ENCODE measurements at regions not wholly inside any gene's neighbourhood (a gene's known extent, or its start where the extent isn't known, plus 50 kb on each side); places are given as distances from the start of the nearest gene placed in this dataset.
"Not testable (repeated sequence)": the region's sequence is repeated elsewhere in the genome, so short reads cannot be mapped to it uniquely, and the experiment has no call there.

- H3K4me1 Mint-ChIP-seq (ENCODE audit: low read depth); DNase-seq; POLR2A ChIA-PET; H3K27me3 Mint-ChIP-seq (ENCODE audit: low read depth); H3K9me3 Mint-ChIP-seq (ENCODE audit: insufficient read depth); ATAC-seq; H3K4me3 Mint-ChIP-seq; H3K27ac Mint-ChIP-seq; CTCF ChIA-PET: not testable (repeated sequence)
- peaks cover 43% of the 10 kb centered on the region for H3K36me3 Mint-ChIP-seq (ENCODE audit: low read depth)
Observed at GRCh38 chr4:49117951-49118350, 131.9 kb downstream of the CWH43 start.

- DNase-seq; POLR2A ChIA-PET; H3K4me1 Mint-ChIP-seq (ENCODE audit: low read depth); H3K9me3 Mint-ChIP-seq (ENCODE audit: insufficient read depth); H3K27ac Mint-ChIP-seq; H3K4me3 Mint-ChIP-seq; H3K27me3 Mint-ChIP-seq (ENCODE audit: low read depth); CTCF ChIA-PET: not testable (repeated sequence)
- peaks cover 43% of the 10 kb centered on the region for H3K36me3 Mint-ChIP-seq (ENCODE audit: low read depth)
- ATAC-seq, result peak; percentile 49
Observed at GRCh38 chr4:49118379-49119212, 132.5 kb downstream of the CWH43 start.

GRCh38 chr4:49119345-49119744 lies 133.3 kb downstream of the CWH43 start:
- H3K27me3 Mint-ChIP-seq (ENCODE audit: low read depth); DNase-seq; H3K4me3 Mint-ChIP-seq; H3K27ac Mint-ChIP-seq; ATAC-seq; CTCF ChIA-PET; POLR2A ChIA-PET; H3K4me1 Mint-ChIP-seq (ENCODE audit: low read depth); H3K9me3 Mint-ChIP-seq (ENCODE audit: insufficient read depth): not testable (repeated sequence)
- H3K36me3 Mint-ChIP-seq (ENCODE audit: low read depth), result peaks cover 42% of the 10 kb centered on the region

GRCh38 chr4:49120042-49120779 lies 134.1 kb downstream of the CWH43 start:
- POLR2A ChIA-PET; H3K4me1 Mint-ChIP-seq (ENCODE audit: low read depth); H3K27ac Mint-ChIP-seq; ATAC-seq; H3K9me3 Mint-ChIP-seq (ENCODE audit: insufficient read depth); H3K27me3 Mint-ChIP-seq (ENCODE audit: low read depth); H3K4me3 Mint-ChIP-seq; DNase-seq; CTCF ChIA-PET: not testable (repeated sequence)
- H3K36me3 Mint-ChIP-seq (ENCODE audit: low read depth), result peaks cover 39% of the 10 kb centered on the region

- H3K27me3 Mint-ChIP-seq (ENCODE audit: low read depth); H3K4me3 Mint-ChIP-seq; H3K4me1 Mint-ChIP-seq (ENCODE audit: low read depth); H3K9me3 Mint-ChIP-seq (ENCODE audit: insufficient read depth); DNase-seq; ATAC-seq; H3K27ac Mint-ChIP-seq; POLR2A ChIA-PET; CTCF ChIA-PET: not testable (repeated sequence)
- H3K36me3 Mint-ChIP-seq (ENCODE audit: low read depth), result peaks cover 39% of the 10 kb centered on the region
Observed at GRCh38 chr4:49120804-49121203, 134.7 kb downstream of the CWH43 start.

- not testable (repeated sequence) for ATAC-seq, DNase-seq
Observed at GRCh38 chr4:49126443-49126842, 140.4 kb downstream of the CWH43 start.

GRCh38 chr4:49126858-49127257 lies 140.8 kb downstream of the CWH43 start:
- POLR2A ChIA-PET; H3K9me3 Mint-ChIP-seq (ENCODE audit: insufficient read depth); H3K4me1 Mint-ChIP-seq (ENCODE audit: low read depth); ATAC-seq; DNase-seq; CTCF ChIA-PET; H3K36me3 Mint-ChIP-seq (ENCODE audit: low read depth); H3K4me3 Mint-ChIP-seq; H3K27me3 Mint-ChIP-seq (ENCODE audit: low read depth); H3K27ac Mint-ChIP-seq: not testable (repeated sequence)

More at GRCh38 chr4:49126443-49126842, 140.4 kb downstream of the CWH43 start:
- H3K27ac Mint-ChIP-seq; H3K36me3 Mint-ChIP-seq (ENCODE audit: low read depth); H3K27me3 Mint-ChIP-seq (ENCODE audit: low read depth); H3K4me3 Mint-ChIP-seq; CTCF ChIA-PET; H3K4me1 Mint-ChIP-seq (ENCODE audit: low read depth); POLR2A ChIA-PET; H3K9me3 Mint-ChIP-seq (ENCODE audit: insufficient read depth): not testable (repeated sequence)

- H3K27me3 Mint-ChIP-seq (ENCODE audit: low read depth); H3K27ac Mint-ChIP-seq; DNase-seq; CTCF ChIA-PET; H3K4me3 Mint-ChIP-seq; POLR2A ChIA-PET; H3K4me1 Mint-ChIP-seq (ENCODE audit: low read depth); H3K36me3 Mint-ChIP-seq (ENCODE audit: low read depth); ATAC-seq; H3K9me3 Mint-ChIP-seq (ENCODE audit: insufficient read depth): not testable (repeated sequence)
Observed at GRCh38 chr4:49129385-49129784, 143.3 kb downstream of the CWH43 start.

- H3K27ac Mint-ChIP-seq; CTCF ChIA-PET; H3K36me3 Mint-ChIP-seq (ENCODE audit: low read depth); POLR2A ChIA-PET; H3K9me3 Mint-ChIP-seq (ENCODE audit: insufficient read depth); H3K4me1 Mint-ChIP-seq (ENCODE audit: low read depth); H3K4me3 Mint-ChIP-seq; H3K27me3 Mint-ChIP-seq (ENCODE audit: low read depth); ATAC-seq; DNase-seq: not testable (repeated sequence)
Observed at GRCh38 chr4:49129870-49130269, 143.8 kb downstream of the CWH43 start.

GRCh38 chr4:49130724-49131123 lies 144.6 kb downstream of the CWH43 start:
- POLR2A ChIA-PET; CTCF ChIA-PET; ATAC-seq; H3K27ac Mint-ChIP-seq; H3K4me1 Mint-ChIP-seq (ENCODE audit: low read depth); H3K9me3 Mint-ChIP-seq (ENCODE audit: insufficient read depth); H3K36me3 Mint-ChIP-seq (ENCODE audit: low read depth); H3K4me3 Mint-ChIP-seq; H3K27me3 Mint-ChIP-seq (ENCODE audit: low read depth); DNase-seq: not testable (repeated sequence)

- H3K9me3 Mint-ChIP-seq (ENCODE audit: insufficient read depth); H3K27ac Mint-ChIP-seq; ATAC-seq; H3K4me1 Mint-ChIP-seq (ENCODE audit: low read depth); H3K4me3 Mint-ChIP-seq; DNase-seq; CTCF ChIA-PET; POLR2A ChIA-PET; H3K27me3 Mint-ChIP-seq (ENCODE audit: low read depth): not testable (repeated sequence)
- peaks cover 13% of the 10 kb centered on the region for H3K36me3 Mint-ChIP-seq (ENCODE audit: low read depth)
Observed at GRCh38 chr4:49137043-49137442, 151.0 kb downstream of the CWH43 start.

GRCh38 chr4:49137961-49138360 lies 151.9 kb downstream of the CWH43 start:
- ATAC-seq; H3K27ac Mint-ChIP-seq; H3K27me3 Mint-ChIP-seq (ENCODE audit: low read depth); H3K9me3 Mint-ChIP-seq (ENCODE audit: insufficient read depth); H3K4me3 Mint-ChIP-seq; POLR2A ChIA-PET; DNase-seq; CTCF ChIA-PET; H3K4me1 Mint-ChIP-seq (ENCODE audit: low read depth): not testable (repeated sequence)
- peaks cover 15% of the 10 kb centered on the region for H3K36me3 Mint-ChIP-seq (ENCODE audit: low read depth)

Data from activated CD8-positive, alpha-beta T cell treated with anti-CD3 and anti-CD28 coated beads, Interleukin-2, amount 10 ng/mL, durations not matched to agents 7 days and 5 days (primary cell).